ENCODE measurements at regions not wholly inside any gene's neighbourhood (a gene's known extent, or its start where the extent isn't known, plus 50 kb on each side); places are given as distances from the start of the nearest gene placed in this dataset.

- no peak for TF ChIP-seq CTCF (IDR thresholded peaks at IDR 0.05)
- TF ChIP-seq ZFX (IDR thresholded peaks at IDR 0.05; ENCODE audit: borderline replicate concordance), result no peak
Observed at GRCh38 chr2:11896386-11896785, 150.0 kb downstream of the LPIN1 start.

Measured in 22Rv1 (cell line).